GM21786 (cell line): ENCODE measurements at regions not wholly inside any gene's neighbourhood (a gene's known extent, or its start where the extent isn't known, plus 50 kb on each side); places are given as distances from the start of the nearest gene placed in this dataset.
"Not testable (repeated sequence)": the region's sequence is repeated elsewhere in the genome, so short reads cannot be mapped to it uniquely, and the experiment has no call there.

Experiments
- ATAC-seq: cut with Tn5 transposase; IDR thresholded peaks from one replicate; pipeline ENCODE4 v1.9.1; 2021; ENCODE audit not compliant: unreplicated experiment

GRCh38 chr6:91278416-91278815 is 691.5 kb upstream of the MAP3K7 start:
- ATAC-seq, result no peak

GRCh38 chr6:91276315-91276714 is 689.4 kb upstream of the MAP3K7 start:
- ATAC-seq, result no peak

GRCh38 chr6:91273729-91274128 is 686.9 kb upstream of the MAP3K7 start:
- no peak for ATAC-seq

- no peak for ATAC-seq
These were observed 684.9 kb upstream of the MAP3K7 start for GRCh38 chr6:91271807-91272206.

- ATAC-seq, result no peak
These were observed 682.1 kb upstream of the MAP3K7 start for GRCh38 chr6:91268941-91269340.

GRCh38 chr6:91267246-91267645 is 680.4 kb upstream of the MAP3K7 start:
- no peak for ATAC-seq

GRCh38 chr6:91266156-91266555 is 679.3 kb upstream of the MAP3K7 start:
- no peak for ATAC-seq

GRCh38 chr6:91243436-91243835 is 656.6 kb upstream of the MAP3K7 start:
- ATAC-seq, result no peak

- no peak for ATAC-seq
These were observed 655.7 kb upstream of the MAP3K7 start for GRCh38 chr6:91242614-91242949.

- ATAC-seq, result no peak
These were observed 655.2 kb upstream of the MAP3K7 start for GRCh38 chr6:91241946-91242613.

GRCh38 chr6:91240878-91241603 is 654.2 kb upstream of the MAP3K7 start:
- peak; percentile 80 for ATAC-seq

GRCh38 chr6:91221072-91221720 is 634.3 kb upstream of the MAP3K7 start:
- no peak for ATAC-seq

- ATAC-seq, result no peak
These were observed 626.5 kb upstream of the MAP3K7 start for GRCh38 chr6:91213229-91213901.

- no peak for ATAC-seq
These were observed 611.9 kb upstream of the MAP3K7 start for GRCh38 chr6:91198588-91199255.

GRCh38 chr6:91196729-91197128 is 609.9 kb upstream of the MAP3K7 start:
- ATAC-seq, result no peak

GRCh38 chr6:91193446-91193845 is 606.6 kb upstream of the MAP3K7 start:
- no peak for ATAC-seq

GRCh38 chr6:91190041-91190440 is 603.2 kb upstream of the MAP3K7 start:
- not testable (repeated sequence) for ATAC-seq

- ATAC-seq, result no peak
These were observed 598.2 kb upstream of the MAP3K7 start for GRCh38 chr6:91185072-91185471.

GRCh38 chr6:91181416-91181815 is 594.5 kb upstream of the MAP3K7 start:
- no peak for ATAC-seq

- ATAC-seq, result no peak
These were observed 586.8 kb upstream of the MAP3K7 start for GRCh38 chr6:91173651-91174050.

GRCh38 chr6:91173186-91173585 is 586.3 kb upstream of the MAP3K7 start:
- ATAC-seq, result no peak
